22Rv1 (cell line): ENCODE measurements at regions not wholly inside any gene's neighbourhood (a gene's known extent, or its start where the extent isn't known, plus 50 kb on each side); places are given as distances from the start of the nearest gene placed in this dataset.

Source experiments
- CTCF ChIP-seq: fragments of 450-650 bp; IDR thresholded peaks from 2 replicates; pipeline ENCODE4 v1.5.1; 2017; ENCODE audit warnings: mild to moderate bottlenecking
- ZFX ChIP-seq: fragments of 450-650 bp; IDR thresholded peaks from 2 replicates; pipeline ENCODE4 v1.6.1; 2017; ENCODE audit warnings: antibody characterized with exemption, borderline replicate concordance

- no peak for TF ChIP-seq CTCF
- TF ChIP-seq ZFX: no peak
These were observed 1307.7 kb upstream of the LRRTM3 start for GRCh38 chr10:65618126-65618525.
